ENCODE measurements at regions not wholly inside any gene's neighbourhood (a gene's known extent, or its start where the extent isn't known, plus 50 kb on each side); places are given as distances from the start of the nearest gene placed in this dataset.
"Not testable (repeated sequence)": the region's sequence is repeated elsewhere in the genome, so short reads cannot be mapped to it uniquely, and the experiment has no call there.

- DNase-seq, result peak; percentile 19
These were observed 660.3 kb upstream of the PITX2 start for GRCh38 chr4:111283066-111283677.

- DNase-seq, result no peak
These were observed 673.6 kb upstream of the PITX2 start for GRCh38 chr4:111296466-111296865.

DNA sequence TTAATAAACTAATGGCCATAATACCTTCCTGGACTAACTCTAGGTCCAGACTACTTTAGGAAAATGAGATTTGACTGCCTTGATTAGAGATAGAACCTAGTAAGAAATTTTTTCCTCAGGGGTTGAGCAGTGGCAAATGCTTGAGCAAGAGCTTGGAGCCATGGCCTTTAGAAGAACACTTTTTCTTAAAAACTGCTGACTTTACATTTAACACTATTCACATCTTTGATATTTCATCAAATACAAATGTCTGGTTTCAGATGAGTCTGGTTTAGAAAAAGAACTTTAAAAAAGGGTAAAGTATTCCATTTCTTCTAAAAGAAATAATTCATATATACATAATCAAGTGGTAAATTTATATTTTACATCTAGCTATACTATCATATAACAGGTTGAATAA is 680.9 kb upstream of the PITX2 start:
- DNase-seq, result no peak

- no peak for DNase-seq
These were observed 700.6 kb upstream of the PITX2 start for GRCh38 chr4:111323496-111323895.

DNA sequence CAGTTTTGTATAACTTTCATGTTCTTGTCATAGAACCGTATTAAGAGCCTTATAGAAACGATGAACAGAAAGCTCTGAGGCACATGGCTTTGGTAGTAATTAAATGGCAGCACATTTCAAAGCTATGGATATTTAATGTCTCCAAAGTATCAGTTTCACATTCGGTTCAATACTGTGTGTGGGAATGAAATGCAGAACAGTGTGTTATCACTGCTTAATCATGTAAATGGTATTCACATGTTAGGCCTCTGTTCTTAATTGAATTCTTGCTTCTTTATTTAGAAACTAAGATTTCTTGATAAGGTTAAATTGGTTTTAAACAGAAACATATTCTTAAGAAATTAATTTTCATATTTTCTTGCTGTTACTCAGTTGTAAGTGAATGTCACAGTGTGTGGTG is 701.0 kb upstream of the PITX2 start:
- DNase-seq, result no peak

DNA sequence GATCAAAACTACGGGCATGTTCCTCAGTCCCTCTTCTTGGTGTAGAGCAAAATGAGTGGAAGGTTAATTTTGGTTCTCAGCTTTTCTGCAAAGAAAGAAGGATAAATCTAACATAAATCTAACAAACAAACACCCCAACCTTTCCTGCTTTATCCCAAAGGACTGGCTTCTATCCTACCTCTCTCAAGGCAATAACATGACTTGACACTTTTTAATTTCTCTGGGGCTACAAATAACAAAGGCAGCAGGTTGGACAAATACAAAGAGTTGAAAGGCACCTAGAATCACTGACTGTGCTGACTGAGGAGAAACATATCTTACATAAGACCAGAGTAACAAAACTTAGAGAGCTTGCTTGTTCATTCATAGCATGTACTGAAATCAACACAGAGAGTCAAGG is 703.6 kb upstream of the PITX2 start:
- no peak for DNase-seq

- DNase-seq, result no peak
These were observed 707.9 kb upstream of the PITX2 start for GRCh38 chr4:111330786-111331185.

- no peak for DNase-seq
These were observed 711.5 kb upstream of the PITX2 start for GRCh38 chr4:111334361-111334760.

GRCh38 chr4:111337186-111337876 is 714.5 kb upstream of the PITX2 start:
- DNase-seq, result not testable (repeated sequence)

- no peak for DNase-seq
These were observed 736.7 kb upstream of the PITX2 start for GRCh38 chr4:111359602-111360001.

DNA sequence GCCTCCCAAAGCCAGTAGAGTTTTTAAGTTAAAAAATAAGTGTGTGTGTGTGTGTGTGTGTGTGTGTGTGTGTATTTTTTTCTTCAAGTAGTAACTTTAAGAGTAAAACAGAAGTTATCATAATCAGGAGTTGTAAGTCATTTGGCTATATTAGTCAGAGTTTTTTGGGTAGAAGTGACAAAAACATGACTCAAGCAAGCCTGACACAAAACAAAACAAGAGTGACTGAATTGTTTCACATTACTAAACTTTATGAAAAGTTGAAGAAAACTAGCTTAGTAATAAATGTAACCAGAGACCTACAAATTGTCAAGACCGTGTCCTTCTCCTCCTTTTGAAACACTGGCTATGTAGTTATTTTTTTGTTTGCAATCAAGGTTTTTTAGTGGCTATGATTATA is 738.0 kb upstream of the PITX2 start:
- DNase-seq, result no peak

- no peak for DNase-seq
These were observed 740.1 kb upstream of the PITX2 start for GRCh38 chr4:111362941-111363361.

DNA sequence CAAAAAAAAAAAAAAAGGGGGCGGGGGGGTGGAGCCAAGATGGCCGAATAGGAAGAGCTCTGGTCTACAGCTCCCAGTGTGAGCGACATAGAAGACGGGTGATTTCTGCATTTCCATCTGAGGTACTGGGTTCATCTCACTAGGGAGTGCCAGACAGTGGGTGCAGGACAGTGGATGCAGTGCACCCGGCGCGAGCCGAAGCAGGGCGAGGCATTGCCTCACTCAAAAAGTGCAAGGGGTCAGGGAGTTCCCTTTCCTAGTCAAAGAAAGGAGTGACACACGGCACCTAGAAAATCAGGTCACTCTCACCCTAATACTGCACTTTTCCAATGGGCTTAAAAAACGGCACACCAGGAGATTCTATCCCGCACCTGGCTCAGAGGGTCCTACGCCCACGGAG is 755.0 kb upstream of the PITX2 start:
- DNase-seq, result not testable (repeated sequence)

DNA sequence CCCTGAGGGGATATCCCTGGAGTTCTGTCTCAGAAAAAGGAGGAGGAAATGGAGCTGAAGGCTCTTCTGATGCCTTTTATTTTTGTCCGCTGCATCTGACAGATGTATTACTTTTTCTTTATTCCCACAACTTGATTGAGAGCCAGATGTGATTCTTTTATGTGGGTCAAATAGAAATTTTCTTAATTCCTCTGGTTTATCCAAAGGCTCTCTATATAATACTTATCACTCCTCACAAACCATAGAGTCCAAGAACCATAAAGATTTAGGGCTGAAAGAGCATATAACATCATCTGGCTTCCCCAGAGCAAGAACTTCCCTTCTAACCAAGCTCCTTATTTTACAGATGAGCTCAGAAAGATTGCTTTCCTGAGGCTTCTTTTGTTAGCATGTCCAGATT is 756.7 kb upstream of the FAM241A start:
- DNase-seq, result no peak

DNA sequence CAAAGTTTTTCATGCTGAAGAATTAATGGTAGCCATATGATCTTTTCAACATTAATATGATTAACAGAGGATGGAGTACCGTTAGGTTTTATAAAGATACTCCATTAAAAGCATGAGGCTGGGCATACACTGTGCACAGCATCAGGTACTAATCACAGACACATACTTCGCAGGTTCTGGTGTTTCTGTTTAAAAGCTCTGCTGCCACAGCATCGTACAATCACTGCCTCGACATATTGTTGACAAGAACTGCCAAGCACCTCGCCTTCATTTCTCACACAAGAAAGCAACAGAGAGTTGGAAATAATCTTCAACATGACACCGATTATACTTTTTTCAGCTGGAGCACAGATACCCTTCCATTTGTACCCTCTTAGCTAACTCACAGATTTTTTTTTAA is 753.4 kb upstream of the FAM241A start:
- no peak for DNase-seq

- DNase-seq, result no peak
These were observed 751.5 kb upstream of the FAM241A start for GRCh38 chr4:111393781-111394180.

GRCh38 chr4:111398906-111399330 is 746.3 kb upstream of the FAM241A start:
- DNase-seq, result no peak

DNA sequence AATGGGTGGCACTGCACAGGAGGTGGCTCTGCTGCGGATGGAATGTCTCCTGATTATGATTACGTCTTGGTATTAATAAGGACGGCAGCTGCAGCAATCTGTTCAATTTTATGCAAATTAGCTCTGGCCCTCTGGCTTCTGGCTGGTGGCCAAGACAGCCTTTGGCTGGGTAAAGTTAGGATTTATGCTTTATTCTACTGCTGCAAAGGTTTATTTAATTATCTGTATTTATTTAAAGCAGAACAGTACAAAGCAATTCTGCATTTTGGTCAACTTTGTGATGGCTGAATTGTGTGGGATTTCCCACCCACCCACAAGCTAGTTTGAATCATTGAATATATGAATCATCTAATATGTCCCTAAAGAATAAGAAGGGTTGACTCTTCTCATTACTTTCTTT is 745.6 kb upstream of the FAM241A start:
- DNase-seq, result no peak

- DNase-seq, result peak; percentile 33
These were observed 744.5 kb upstream of the FAM241A start for GRCh38 chr4:111400741-111401140.

- DNase-seq, result no peak
These were observed 740.6 kb upstream of the FAM241A start for GRCh38 chr4:111404673-111405072.

DNA sequence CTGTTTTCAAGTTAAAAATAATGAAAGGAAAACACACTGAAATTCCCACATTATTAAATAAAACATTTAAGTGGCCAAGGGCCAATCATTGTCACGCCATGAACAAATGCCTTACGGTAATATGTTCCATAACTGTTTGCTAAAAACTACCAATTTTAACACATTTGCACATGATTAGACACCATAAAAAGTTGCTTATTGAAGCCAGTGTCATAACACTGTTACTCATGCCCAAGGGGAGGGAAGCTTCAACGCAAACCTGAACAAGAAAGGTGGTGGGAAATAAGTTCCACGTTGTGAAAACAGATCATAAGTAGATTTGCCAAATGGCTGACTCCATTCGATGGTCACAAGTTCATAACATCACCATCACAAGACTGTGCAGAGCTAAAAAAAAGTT is 739.3 kb upstream of the FAM241A start:
- no peak for DNase-seq

GRCh38 chr4:111410571-111410970 is 734.7 kb upstream of the FAM241A start:
- DNase-seq, result no peak

DNA sequence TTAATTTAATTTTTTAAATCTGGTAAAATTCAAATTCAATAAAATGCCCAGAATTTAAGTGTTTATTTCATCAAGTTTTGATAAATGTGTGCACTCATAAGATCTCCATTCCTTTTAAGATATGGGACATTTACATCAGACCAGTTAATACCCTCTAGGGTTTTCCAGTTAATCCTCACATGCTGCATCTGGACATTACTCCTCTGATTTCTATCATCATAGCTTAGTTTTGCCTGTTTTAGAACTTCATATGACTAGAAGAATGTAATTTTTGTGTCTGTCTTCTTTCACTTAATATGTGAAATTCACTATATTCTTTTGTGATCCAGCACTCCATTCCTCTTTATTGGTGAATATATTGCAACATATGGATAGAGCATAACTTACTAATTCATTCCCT is 727.7 kb upstream of the FAM241A start:
- no peak for DNase-seq

DNA sequence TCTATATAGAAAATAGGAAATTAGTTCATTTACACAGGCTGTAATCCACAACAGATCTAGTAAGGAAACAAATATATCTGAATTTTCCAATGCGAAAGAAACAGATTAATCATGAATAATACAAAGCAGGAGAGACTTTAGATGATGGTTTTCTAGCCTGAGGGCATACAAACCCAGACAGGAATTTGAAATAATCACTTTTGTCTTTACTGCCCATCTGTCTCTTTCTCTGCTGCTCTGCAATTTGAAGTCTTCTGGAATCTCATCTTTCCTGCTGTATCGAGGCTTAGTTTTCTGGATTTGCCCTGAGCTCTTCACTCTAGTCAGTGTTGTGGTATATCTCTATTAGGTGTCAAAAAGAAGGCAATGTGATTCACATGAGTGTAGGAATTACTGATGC is 711.8 kb upstream of the FAM241A start:
- no peak for DNase-seq

DNA sequence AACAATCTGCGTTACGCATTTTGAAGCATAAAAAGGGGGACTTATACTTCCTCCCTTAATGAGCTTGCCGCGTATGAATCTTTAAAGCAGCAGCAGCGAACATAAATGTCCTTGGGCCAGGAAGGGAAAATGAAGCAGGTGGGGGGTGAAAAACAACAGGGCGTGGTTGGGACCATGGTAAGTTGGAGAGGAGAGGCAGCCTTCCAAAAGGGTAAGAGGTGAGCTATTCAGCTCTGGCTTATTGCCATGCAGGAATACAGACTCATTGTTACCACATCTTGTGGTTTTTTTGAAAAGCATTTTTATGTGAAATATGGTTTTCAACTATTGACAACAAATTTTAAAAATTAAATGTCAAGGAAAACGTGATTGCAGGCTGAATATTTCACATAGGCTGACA is 710.7 kb upstream of the FAM241A start:
- no peak for DNase-seq
